ENCODE measurements at regions not wholly inside any gene's neighbourhood (a gene's known extent, or its start where the extent isn't known, plus 50 kb on each side); places are given as distances from the start of the nearest gene placed in this dataset.
"Not testable (repeated sequence)": the region's sequence is repeated elsewhere in the genome, so short reads cannot be mapped to it uniquely, and the experiment has no call there.

- DNase-seq (ENCODE audit: low read depth in 1 of 2, low spot score in 1 of 2) = no peak
- no peak for TF ChIP-seq JUND (IDR thresholded peaks at IDR 0.05; ENCODE audit: low read depth)
- in situ Hi-C loops (cut with HindIII; ENCODE audit: low pct_unique_long_range_greater_than_20kb, low sequenced_read_pairs) = no loop called here
Observed at GRCh38 chr12:131402781-131403396, 308.0 kb upstream of the SFSWAP start.

DNA sequence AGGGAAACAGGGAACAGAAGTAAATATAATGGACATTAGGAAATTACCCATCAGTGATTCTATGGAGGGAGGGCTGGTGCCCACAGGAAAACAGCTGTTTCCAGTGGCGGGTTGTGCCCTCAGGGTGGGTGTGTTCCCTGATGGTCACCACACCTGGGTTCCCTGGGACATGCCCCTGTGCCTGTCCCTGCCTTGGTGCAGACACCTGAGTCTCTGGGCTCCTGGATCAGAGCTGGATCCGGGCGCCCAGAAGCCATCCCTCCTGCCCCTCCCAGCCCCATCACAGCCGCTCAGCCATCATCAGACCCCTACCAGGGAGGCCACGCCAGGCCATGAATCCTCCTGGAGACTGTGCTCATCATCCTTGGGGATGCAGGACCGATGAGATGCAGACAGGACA lies 307.2 kb upstream of the SFSWAP start:
- no peak for DNase-seq (ENCODE audit: low read depth in 1 of 2, low spot score in 1 of 2)
- no peak for TF ChIP-seq JUND (IDR thresholded peaks at IDR 0.05; ENCODE audit: low read depth)
- in situ Hi-C loops (cut with HindIII; ENCODE audit: low pct_unique_long_range_greater_than_20kb, low sequenced_read_pairs) = no loop called here

DNA sequence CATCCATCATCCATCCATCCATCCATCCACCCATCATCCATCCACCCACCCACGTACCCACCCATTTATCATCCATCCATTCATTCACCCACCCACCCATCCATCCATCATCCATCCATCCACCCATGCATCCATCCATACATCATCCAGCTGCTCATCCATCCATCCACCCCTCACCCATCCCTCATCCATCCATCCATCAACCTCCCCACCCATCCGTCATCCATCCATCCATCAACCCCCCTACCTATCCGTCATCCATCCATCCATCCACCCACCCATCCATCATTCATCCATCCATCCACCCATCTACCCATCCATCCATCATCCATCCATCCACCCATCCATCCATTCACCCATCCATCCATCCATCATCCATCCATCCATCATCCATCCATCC lies 306.2 kb upstream of the SFSWAP start:
- in situ Hi-C loops (cut with HindIII; ENCODE audit: low pct_unique_long_range_greater_than_20kb, low sequenced_read_pairs) = no loop called here
- TF ChIP-seq JUND (IDR thresholded peaks at IDR 0.05; ENCODE audit: low read depth) = no peak

GRCh38 chr12:131407221-131408035 lies 303.5 kb upstream of the SFSWAP start:
- TF ChIP-seq JUND (IDR thresholded peaks at IDR 0.05; ENCODE audit: low read depth) = no peak
- DNase-seq (ENCODE audit: low read depth in 1 of 2, low spot score in 1 of 2) = no peak
- in situ Hi-C loops (cut with HindIII; ENCODE audit: low pct_unique_long_range_greater_than_20kb, low sequenced_read_pairs) = no loop called here

More for the DNA sequence above, 306.2 kb upstream of the SFSWAP start:
- DNase-seq (ENCODE audit: low read depth in 1 of 2, low spot score in 1 of 2) = no peak

- in situ Hi-C loops (cut with HindIII; ENCODE audit: low pct_unique_long_range_greater_than_20kb, low sequenced_read_pairs) = no loop called here
Observed at GRCh38 chr12:131408036-131408365, 302.9 kb upstream of the SFSWAP start.

DNA sequence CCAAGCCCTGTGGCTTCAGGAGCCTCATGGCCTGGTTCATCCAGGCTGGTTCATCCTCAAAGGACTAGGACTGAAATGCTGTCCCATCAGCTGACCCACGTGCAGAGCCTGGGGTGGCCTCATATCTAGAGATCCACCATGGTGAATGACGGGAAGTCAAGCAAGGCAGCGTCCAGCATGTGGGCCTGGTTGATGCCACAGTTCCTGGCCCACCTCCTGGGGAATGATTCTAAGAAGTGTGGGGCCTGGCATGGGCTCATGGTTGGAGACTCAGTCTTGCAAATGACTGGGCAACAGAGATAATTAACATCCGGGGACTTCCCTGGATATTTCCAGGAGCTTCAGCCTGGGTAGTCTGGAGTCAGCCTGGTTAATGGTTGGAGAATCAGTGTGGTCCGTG lies 302.4 kb upstream of the SFSWAP start:
- no peak for DNase-seq (ENCODE audit: low read depth in 1 of 2, low spot score in 1 of 2)
- TF ChIP-seq JUND (IDR thresholded peaks at IDR 0.05; ENCODE audit: low read depth) = no peak
- in situ Hi-C loops (cut with HindIII; ENCODE audit: low pct_unique_long_range_greater_than_20kb, low sequenced_read_pairs) = no loop called here

More at GRCh38 chr12:131408036-131408365, 302.9 kb upstream of the SFSWAP start:
- DNase-seq (ENCODE audit: low read depth in 1 of 2, low spot score in 1 of 2) = no peak
- TF ChIP-seq JUND (IDR thresholded peaks at IDR 0.05; ENCODE audit: low read depth) = no peak

DNA sequence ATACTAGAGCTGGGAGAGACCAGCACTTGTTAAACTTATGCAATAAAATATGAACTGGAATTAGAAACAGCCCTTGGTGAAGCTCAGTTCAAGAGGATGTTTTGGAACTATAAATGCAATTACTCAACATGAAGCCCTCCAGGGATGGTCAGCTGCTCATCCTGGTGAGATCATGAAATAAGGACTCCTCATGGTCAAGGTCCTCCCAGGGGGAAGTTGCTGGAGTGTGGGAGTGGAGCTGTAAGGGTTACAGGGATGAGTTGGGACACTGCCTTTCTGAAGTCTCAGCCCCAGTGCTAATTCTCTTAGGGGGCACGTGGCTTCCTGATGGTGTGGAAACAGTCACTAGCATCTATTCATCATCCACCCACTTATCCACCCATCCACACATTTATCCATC lies 301.7 kb upstream of the SFSWAP start:
- DNase-seq (ENCODE audit: low read depth in 1 of 2, low spot score in 1 of 2) = no peak
- in situ Hi-C loops (cut with HindIII; ENCODE audit: low pct_unique_long_range_greater_than_20kb, low sequenced_read_pairs) = no loop called here
- TF ChIP-seq JUND (IDR thresholded peaks at IDR 0.05; ENCODE audit: low read depth) = no peak

DNA sequence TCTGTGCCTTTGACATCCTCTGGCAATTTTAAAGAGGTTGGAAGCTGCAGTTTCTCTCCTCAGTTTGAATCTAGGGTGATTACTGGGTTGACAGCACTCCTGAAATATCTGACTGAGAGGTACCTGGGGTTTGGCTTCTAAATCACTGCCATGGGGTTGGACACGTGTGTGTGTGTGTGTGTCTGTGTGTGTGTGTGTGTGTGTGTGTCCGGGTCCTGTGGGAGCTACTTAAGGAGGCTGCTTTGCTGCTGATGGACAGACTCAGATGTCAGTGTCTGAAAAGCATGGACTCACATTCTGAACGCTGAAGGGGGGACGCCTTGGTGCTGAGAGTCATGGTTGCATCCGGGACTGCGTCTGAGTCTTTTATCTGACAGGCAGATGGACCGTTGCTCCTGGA lies 299.1 kb upstream of the SFSWAP start:
- DNase-seq (ENCODE audit: low read depth in 1 of 2, low spot score in 1 of 2); in situ Hi-C loops (cut with HindIII; ENCODE audit: low pct_unique_long_range_greater_than_20kb, low sequenced_read_pairs): not testable (repeated sequence)

DNA sequence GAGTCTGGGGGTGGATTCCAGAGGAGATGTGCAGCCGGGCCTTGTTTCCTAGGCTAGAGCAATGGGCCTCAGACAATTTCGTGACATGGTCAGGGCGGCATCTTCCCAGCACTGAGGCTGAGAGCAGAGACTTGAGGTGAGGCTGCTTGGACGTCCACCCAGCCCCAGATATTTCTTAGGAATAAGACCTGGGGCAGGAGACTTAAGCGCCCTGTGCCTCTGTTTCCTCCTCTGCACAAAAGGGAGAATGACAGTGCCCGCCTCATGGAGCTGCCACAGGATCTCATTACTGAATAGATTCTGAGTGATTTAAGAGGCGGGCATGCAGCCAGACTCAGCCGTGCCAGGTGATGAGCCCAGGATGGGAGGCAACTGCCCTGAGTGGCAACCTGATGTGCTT lies 297.9 kb upstream of the SFSWAP start:
- DNase-seq (ENCODE audit: low read depth in 1 of 2, low spot score in 1 of 2) = no peak
- TF ChIP-seq JUND (IDR thresholded peaks at IDR 0.05; ENCODE audit: low read depth) = no peak
- in situ Hi-C loops (cut with HindIII; ENCODE audit: low pct_unique_long_range_greater_than_20kb, low sequenced_read_pairs) = no loop called here

- DNase-seq (ENCODE audit: low read depth in 1 of 2, low spot score in 1 of 2) = no peak
- in situ Hi-C loops (cut with HindIII; ENCODE audit: low pct_unique_long_range_greater_than_20kb, low sequenced_read_pairs) = no loop called here
- TF ChIP-seq JUND (IDR thresholded peaks at IDR 0.05; ENCODE audit: low read depth) = no peak
Observed at GRCh38 chr12:131413471-131413870, 297.4 kb upstream of the SFSWAP start.

DNA sequence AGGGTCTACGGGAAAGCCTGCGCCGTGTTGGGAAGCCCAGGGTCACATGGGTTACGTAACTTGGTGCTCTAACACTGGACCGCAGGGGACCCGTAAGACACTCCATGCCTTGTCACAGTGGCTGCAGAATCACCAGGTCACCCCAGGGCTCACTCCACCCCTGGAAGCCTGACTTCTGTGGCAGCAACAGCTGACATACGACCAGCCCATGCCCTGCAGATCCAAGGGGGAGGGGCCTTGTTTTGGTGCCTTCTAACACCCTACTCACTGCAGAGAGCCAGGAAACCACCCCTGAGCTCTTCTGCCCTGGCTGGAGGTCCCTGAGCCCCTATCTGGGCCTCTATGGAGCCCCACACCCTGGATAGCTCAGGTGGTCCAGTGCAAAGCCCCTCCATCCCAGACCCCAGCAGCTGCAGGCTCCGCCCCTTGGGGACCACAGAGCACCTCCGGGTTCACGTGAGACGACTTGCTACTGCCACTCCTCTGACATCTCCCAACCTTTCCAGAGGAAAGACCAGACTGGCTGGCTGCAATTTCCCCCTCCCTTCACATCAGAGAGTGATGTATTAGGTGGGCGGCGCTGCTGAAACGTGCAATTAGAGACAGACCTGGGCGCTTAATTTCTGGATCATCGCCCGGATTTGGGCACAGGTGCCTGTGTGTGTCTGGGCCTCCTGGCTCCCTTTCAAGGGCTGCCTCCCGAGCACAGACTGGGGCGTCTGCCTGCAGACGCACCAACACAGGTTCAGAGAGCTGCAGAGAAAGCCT lies 296.6 kb upstream of the SFSWAP start:
- in situ Hi-C loops (cut with HindIII; ENCODE audit: low pct_unique_long_range_greater_than_20kb, low sequenced_read_pairs); DNase-seq (ENCODE audit: low read depth in 1 of 2, low spot score in 1 of 2): not testable (repeated sequence)

DNA sequence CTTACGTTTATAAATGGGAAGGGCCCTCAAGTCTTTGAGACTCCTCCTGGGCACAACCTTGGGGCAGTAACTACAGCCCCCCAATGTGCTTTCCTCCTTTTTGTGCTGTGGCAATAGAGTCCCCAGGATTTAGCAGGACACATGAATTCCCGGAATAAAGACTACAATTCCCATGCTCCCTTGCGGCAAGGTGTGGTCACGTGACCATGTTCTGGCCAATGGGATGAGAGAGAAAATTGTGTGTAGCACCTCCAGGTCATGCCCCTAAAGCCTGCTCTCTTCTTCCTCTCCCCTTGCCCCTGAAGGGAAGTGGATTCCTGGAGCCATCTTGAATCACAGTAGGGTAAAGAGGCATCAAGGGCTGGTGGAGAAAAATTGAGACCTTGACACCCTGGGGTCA lies 295.1 kb upstream of the SFSWAP start:
- DNase-seq (ENCODE audit: low read depth in 1 of 2, low spot score in 1 of 2) = peak in 1 of 2 experiments; percentile 55
- in situ Hi-C loops (cut with HindIII; ENCODE audit: low pct_unique_long_range_greater_than_20kb, low sequenced_read_pairs) = no loop called here
- TF ChIP-seq JUND (IDR thresholded peaks at IDR 0.05; ENCODE audit: low read depth) = no peak

GRCh38 chr12:131418121-131418520 lies 292.8 kb upstream of the SFSWAP start:
- in situ Hi-C loops (cut with HindIII; ENCODE audit: low pct_unique_long_range_greater_than_20kb, low sequenced_read_pairs) = no loop called here
- TF ChIP-seq JUND (IDR thresholded peaks at IDR 0.05; ENCODE audit: low read depth) = no peak
- no peak for DNase-seq (ENCODE audit: low read depth in 1 of 2, low spot score in 1 of 2)

Data from T47D (cell line).